Body of pancreas (tissue), 4 donors: ENCODE measurements at regions not wholly inside any gene's neighbourhood (a gene's known extent, or its start where the extent isn't known, plus 50 kb on each side); places are given as distances from the start of the nearest gene placed in this dataset.
"Not testable (repeated sequence)": the region's sequence is repeated elsewhere in the genome, so short reads cannot be mapped to it uniquely, and the experiment has no call there.

Experiments used
- ATAC-seq: fragments of 150-250 bp; one replicate; pipeline ENCODE4 v1.9.1; 2016
- DNase-seq, 4 donors: peaks; one replicate each; pipeline ENCODE4 v3.0.0-alpha.2; 2019
- H3K27ac ChIP-seq, 4 donors: fragments of 200-600 bp; sonication (generic); 1 replicate in 3 of 4; 2 replicates in 1 of 4; pipeline versions ENCODE4 v1.5.1 to v1.6.1; 2016 to 2019; ENCODE audit warnings: mild to moderate bottlenecking in 1 of 4, mixed read lengths in 1 of 4, moderate library complexity in 1 of 4
- H3K27me3 ChIP-seq, 2 donors: fragments of 200-600 bp; sonication (generic); one replicate each; pipeline ENCODE4 v1.6.0; 2016; ENCODE audit warnings: mild to moderate bottlenecking in 1 of 2
- H3K36me3 ChIP-seq, 2 donors: fragments of 200-600 bp; sonication (generic); replicated peaks in 1 of 2; 2 replicates each; pipeline ENCODE4 v1.5.1; 2016; ENCODE audit warnings: low read depth in 2 of 2; ENCODE audit not compliant: insufficient read depth in 1 of 2
- H3K4me1 ChIP-seq: fragments of 200-600 bp; sonication (generic); one replicate; pipeline ENCODE4 v1.6.0; 2016
- H3K4me3 ChIP-seq, 2 donors: fragments of 200-600 bp; sonication (generic); 1 replicate in 1 of 2; 2 replicates in 1 of 2; pipeline ENCODE4 v1.5.1; 2016 to 2019
- H3K9me3 ChIP-seq, 3 donors: fragments of 200-600 bp; sonication (generic); 1 replicate in 2 of 3; 2 replicates in 1 of 3; pipeline ENCODE4 v1.5.1; 2016
- CTCF ChIP-seq, 7 experiments: fragments of 450-650 bp in 4 of 7; fragments of 200-600 bp in 3 of 7; sonication (generic) in 3 of 7; IDR thresholded peaks; one replicate each; pipeline ENCODE4 v1.5.1; 2016 to 2019; ENCODE audit warnings: antibody characterized with exemption in 7 of 7
- POLR2A ChIP-seq, 3 donors: fragments of 450-650 bp; IDR thresholded peaks; one replicate each; pipeline ENCODE4 v1.6.1; 2016; ENCODE audit warnings: antibody characterized with exemption in 3 of 3, mild to moderate bottlenecking in 2 of 3
- WGBS, 2 donors: methylation state at CpG; one replicate each; pipeline ENCODE4 v1.1.5; 2017; 5-methylcytosine and 5-hydroxymethylcytosine counted together
- intact Hi-C: fragments of 100-400 bp; cut with DNase I; formaldehyde crosslinking; loops from one replicate; pipeline ENCODE4 v1.15.1; 2023

DNA sequence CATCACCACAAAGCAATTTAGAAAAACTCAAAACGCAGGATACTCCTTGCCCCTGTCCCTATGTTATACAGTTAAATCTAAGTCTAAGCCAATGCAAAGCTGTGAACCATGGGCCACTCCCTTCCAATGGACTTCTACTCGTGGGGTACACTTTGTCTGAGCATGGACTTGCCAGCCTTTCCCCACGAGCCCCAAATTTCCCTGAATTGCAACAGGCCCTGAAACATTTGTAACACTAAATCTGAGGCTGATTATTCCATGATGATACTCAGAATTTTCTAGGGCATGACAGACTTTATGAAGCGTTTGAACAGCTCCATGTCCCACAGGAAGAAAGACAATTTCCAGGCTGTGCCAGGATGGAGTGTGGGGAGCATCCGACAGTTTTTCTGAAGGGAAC, 189.6 kb downstream of the TXNL1 start:
- DNase-seq (no peak), ATAC-seq (no peak)
- no peak overlapping the region for H3K27ac ChIP-seq
- no peaks in the 10 kb centered on the region for H3K27me3 ChIP-seq
- no peak overlapping the region for H3K4me3 ChIP-seq
- no peaks in the 10 kb centered on the region for H3K9me3 ChIP-seq
- WGBS, 2 donors, result 75 to 79% methylated on average over 5 of the region's 5 CpGs
- TF ChIP-seq POLR2A (IDR thresholded peaks at IDR 0.05), result no peak
- TF ChIP-seq CTCF (IDR thresholded peaks at IDR 0.05), result no peak
- H3K36me3 ChIP-seq, result no peaks in the 10 kb centered on the region
- no peaks in the 10 kb centered on the region for H3K4me1 ChIP-seq
- intact Hi-C loops, result no loop called here

DNA sequence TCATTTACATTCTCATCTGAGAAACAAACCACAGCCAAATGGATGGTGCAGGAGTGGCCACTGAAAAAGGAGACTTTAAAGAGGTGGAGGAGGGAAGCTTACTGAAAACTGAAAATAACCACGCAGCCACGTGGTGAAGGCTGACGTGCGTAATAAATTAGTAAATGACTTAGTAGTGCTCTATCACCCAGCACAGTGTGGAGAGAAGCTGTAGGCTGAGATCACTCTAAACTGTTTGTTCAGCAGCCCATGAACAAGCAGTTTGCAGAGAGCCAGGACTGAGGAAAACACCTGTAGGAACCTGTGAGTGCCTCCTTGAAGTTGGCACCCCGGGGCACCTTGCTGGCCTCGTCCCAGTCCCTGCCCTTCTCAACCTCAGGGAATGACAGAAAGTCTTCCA, 193.0 kb downstream of the TXNL1 start:
- H3K36me3 ChIP-seq, result no peaks in the 10 kb centered on the region
- 61 to 62% methylated on average over 4 to 6 of the region's 6 CpGs for WGBS, 2 donors
- H3K27me3 ChIP-seq, result no peaks in the 10 kb centered on the region
- H3K4me1 ChIP-seq, result no peaks in the 10 kb centered on the region
- TF ChIP-seq CTCF (IDR thresholded peaks at IDR 0.05) (no peak), POLR2A (IDR thresholded peaks at IDR 0.05) (no peak)
- no peak overlapping the region for H3K27ac ChIP-seq
- intact Hi-C loops, result no loop called here
- no peak for DNase-seq
- no peaks in the 10 kb centered on the region for H3K9me3 ChIP-seq
- ATAC-seq, result no peak
- H3K4me3 ChIP-seq, result no peak overlapping the region

- DNase-seq (peak in 1 of 4 donors; percentile 23), ATAC-seq (no peak)
- no peaks in the 10 kb centered on the region for H3K27me3 ChIP-seq
- no peaks in the 10 kb centered on the region for H3K36me3 ChIP-seq
- no peaks in the 10 kb centered on the region for H3K9me3 ChIP-seq
- peak overlapping the region in 1 of 4 donors; percentile 47 for H3K27ac ChIP-seq
- TF ChIP-seq CTCF (IDR thresholded peaks at IDR 0.05) (no peak), POLR2A (IDR thresholded peaks at IDR 0.05) (no peak)
- no peak overlapping the region for H3K4me3 ChIP-seq
- H3K4me1 ChIP-seq, result no peaks in the 10 kb centered on the region
- WGBS, 2 donors, result 66 to 91% methylated on average over 3 of the region's 3 CpGs
- intact Hi-C loops, result no loop called here
Observed at GRCh38 chr18:56444201-56444600, 194.2 kb downstream of the TXNL1 start.

GRCh38 chr18:56443166-56443907, 195.1 kb downstream of the TXNL1 start:
- no peaks in the 10 kb centered on the region for H3K36me3 ChIP-seq
- no peaks in the 10 kb centered on the region for H3K9me3 ChIP-seq
- H3K27me3 ChIP-seq, result no peaks in the 10 kb centered on the region
- DNase-seq (no peak), ATAC-seq (no peak)
- no peak overlapping the region for H3K4me3 ChIP-seq
- no peaks in the 10 kb centered on the region for H3K4me1 ChIP-seq
- TF ChIP-seq CTCF (IDR thresholded peaks at IDR 0.05), result no peak
- TF ChIP-seq POLR2A (IDR thresholded peaks at IDR 0.05), result no peak
- H3K27ac ChIP-seq, result peak overlapping the region in 1 of 4 donors; percentile 47
- WGBS, 2 donors, result 77 to 81% methylated on average over 3 of the region's 3 CpGs
- intact Hi-C loops, result no loop called here

GRCh38 chr18:56438480-56438879, 199.9 kb downstream of the TXNL1 start:
- 62 to 74% methylated on average over 2 of the region's 2 CpGs for WGBS, 2 donors
- H3K27ac ChIP-seq, result not testable (repeated sequence)

More at GRCh38 chr18:56438480-56438879, 199.9 kb downstream of the TXNL1 start:
- DNase-seq, ATAC-seq, H3K36me3 ChIP-seq, H3K4me1 ChIP-seq, H3K9me3 ChIP-seq, H3K27me3 ChIP-seq, intact Hi-C loops, H3K4me3 ChIP-seq: not testable (repeated sequence)
